Adrenal gland (tissue), 9 donors: ENCODE measurements at regions not wholly inside any gene's neighbourhood (a gene's known extent, or its start where the extent isn't known, plus 50 kb on each side); places are given as distances from the start of the nearest gene placed in this dataset.

Experiments
- DNase-seq, 7 donors: peaks; one replicate each; pipeline ENCODE4 v3.0.0-alpha.2; 2019 to 2020
- H3K27ac ChIP-seq, 5 donors: fragments of 200-600 bp; sonication (generic) in 4 of 5; 1 replicate in 3 of 5; 2 replicates in 2 of 5; pipeline versions ENCODE4 v1.5.1 to v1.8.0; 2016 to 2020; ENCODE audit warnings: mild to moderate bottlenecking in 1 of 5
- H3K27me3 ChIP-seq: fragments of 200-600 bp; 2 replicates; pipeline ENCODE4 v1.8.0; 2021
- H3K36me3 ChIP-seq, 2 donors: fragments of 200-600 bp; replicated peaks in 1 of 2; 1 replicate in 1 of 2; 2 replicates in 1 of 2; pipeline versions ENCODE4 v1.5.1 to v1.8.0; 2018 to 2022
- H3K4me1 ChIP-seq, 2 donors: fragments of 200-600 bp; replicated peaks in 1 of 2; 1 replicate in 1 of 2; 2 replicates in 1 of 2; pipeline versions ENCODE4 v1.5.1 to v1.8.0; 2018 to 2021
- H3K4me3 ChIP-seq, 4 donors: fragments of 200-600 bp; sonication (generic) in 3 of 4; one replicate each; pipeline ENCODE4 v1.5.1; 2016 to 2018
- H3K9me3 ChIP-seq, 3 donors: fragments of 200-600 bp; sonication (generic) in 1 of 3; replicated peaks in 1 of 3; 1 replicate in 2 of 3; 2 replicates in 1 of 3; pipeline versions ENCODE4 v1.5.1 to v1.8.0; 2016 to 2021
- CTCF ChIP-seq, 6 experiments: fragments of 450-650 bp in 4 of 6; fragments of 200-600 bp in 2 of 6; sonication (generic) in 1 of 6; IDR thresholded peaks; 1 replicate in 5 of 6; 2 replicates in 1 of 6; pipeline versions ENCODE4 v1.5.1 to v1.8.0; 2016 to 2021; ENCODE audit warnings: antibody characterized with exemption in 6 of 6, mild to moderate bottlenecking in 2 of 6, moderate library complexity in 1 of 6
- POLR2A ChIP-seq, 2 donors: fragments of 450-650 bp; IDR thresholded peaks; one replicate each; pipeline ENCODE4 v1.6.1; 2017; ENCODE audit warnings: antibody characterized with exemption in 2 of 2, mild to moderate bottlenecking in 2 of 2, moderate library complexity in 1 of 2
- WGBS, 4 donors: extraction: QIAGEN DNeasy Blood & Tissue Kit in 2 of 4; methylation state at CpG; one replicate each; pipeline versions ENCODE4 v1.1.5 to v1.1.7; 2013 to 2017; 5-methylcytosine and 5-hydroxymethylcytosine counted together
- intact Hi-C, 2 donors: fragments of 100-400 bp; cut with DNase I; formaldehyde crosslinking; loops; one replicate each; pipeline versions ENCODE4 v1.14.1 to v1.15.0; 2022 to 2023
- donor health status: healthy with polysubstance abuse.
- donor health status: Bipolar disorder and iron deficiency.
- donor health status: DM: yes; HTN: yes; CAD: no.
- donor health status: DM: no; HTN: no; CAD: no.
- donor health status: DM: no; HTN: no; CAD: no.

- H3K27me3 ChIP-seq: no peaks in the 10 kb centered on the region
- H3K9me3 ChIP-seq: no peaks in the 10 kb centered on the region
- H3K4me3 ChIP-seq: no peak overlapping the region
- DNase-seq: no peak
- TF ChIP-seq CTCF (IDR thresholded peaks at IDR 0.05) (no peak), POLR2A (IDR thresholded peaks at IDR 0.05) (no peak)
- intact Hi-C loops: no loop called here
- H3K36me3 ChIP-seq: no peaks in the 10 kb centered on the region
- 95 to 96% (median 95%) methylated on average over 7 of the region's 7 CpGs for WGBS, 4 donors
- no peaks in the 10 kb centered on the region for H3K4me1 ChIP-seq
- H3K27ac ChIP-seq: no peak overlapping the region
These were observed 143.5 kb upstream of the TBX3 start for GRCh38 chr12:114827461-114827860.

GRCh38 chr12:114826244-114826643, 142.3 kb upstream of the TBX3 start:
- DNase-seq: no peak
- 34 to 63% (median 51%) methylated on average over 3 to 5 of the region's 5 CpGs for WGBS, 4 donors
- Histone ChIP-seq H3K27me3 (no peaks in the 10 kb centered on the region), H3K9me3 (no peaks in the 10 kb centered on the region), H3K36me3 (no peaks in the 10 kb centered on the region), H3K4me1 (no peaks in the 10 kb centered on the region), H3K4me3 (no peak overlapping the region), H3K27ac (no peak overlapping the region)
- TF ChIP-seq POLR2A (IDR thresholded peaks at IDR 0.05): no peak
- no peak for TF ChIP-seq CTCF (IDR thresholded peaks at IDR 0.05)
- intact Hi-C loops: no loop called here

GRCh38 chr12:114823724-114824123, 139.7 kb upstream of the TBX3 start:
- Histone ChIP-seq H3K4me1 (no peaks in the 10 kb centered on the region), H3K9me3 (no peaks in the 10 kb centered on the region), H3K4me3 (no peak overlapping the region), H3K27me3 (no peaks in the 10 kb centered on the region), H3K36me3 (no peaks in the 10 kb centered on the region), H3K27ac (no peak overlapping the region)
- DNase-seq: peak in 1 of 7 donors; percentile 44
- intact Hi-C loops: no loop called here
- TF ChIP-seq CTCF (IDR thresholded peaks at IDR 0.05) (no peak), POLR2A (IDR thresholded peaks at IDR 0.05) (no peak)
- WGBS, 4 donors: 69 to 78% (median 73%) methylated on average over 6 to 8 of the region's 8 CpGs

- no peaks in the 10 kb centered on the region for H3K36me3 ChIP-seq
- no peak overlapping the region for H3K27ac ChIP-seq
- intact Hi-C loops: no loop called here
- no peaks in the 10 kb centered on the region for H3K9me3 ChIP-seq
- H3K4me1 ChIP-seq: no peaks in the 10 kb centered on the region
- no peaks in the 10 kb centered on the region for H3K27me3 ChIP-seq
- no peak overlapping the region for H3K4me3 ChIP-seq
- no peak for DNase-seq
- WGBS, 4 donors: 83 to 93% (median 90%) methylated on average over 3 of the region's 3 CpGs
- TF ChIP-seq CTCF (IDR thresholded peaks at IDR 0.05) (no peak), POLR2A (IDR thresholded peaks at IDR 0.05) (no peak)
These were observed 137.6 kb upstream of the TBX3 start for GRCh38 chr12:114821570-114821969.
